HG03280 (cell line): ENCODE measurements at regions not wholly inside any gene's neighbourhood (a gene's known extent, or its start where the extent isn't known, plus 50 kb on each side); places are given as distances from the start of the nearest gene placed in this dataset.
A peak's percentile ranks its signal among the peaks of the same experiment; 100 is the strongest.

Experiments used
- ATAC-seq: cut with Tn5 transposase; IDR thresholded peaks from one replicate; pipeline ENCODE4 v1.9.1; 2021; ENCODE audit warnings: mild to moderate bottlenecking, moderate library complexity; ENCODE audit not compliant: unreplicated experiment

GRCh38 chr1:114314576-114314975 is 160.9 kb upstream of the SYT6 start:
- no peak for ATAC-seq

- no peak for ATAC-seq
Observed at GRCh38 chr1:114314098-114314497, 160.4 kb upstream of the SYT6 start.

- ATAC-seq, result no peak
Observed at GRCh38 chr1:114310695-114311271, 157.1 kb upstream of the SYT6 start.

GRCh38 chr1:114302821-114303220 is 149.2 kb upstream of the SYT6 start:
- no peak for ATAC-seq

- no peak for ATAC-seq
Observed at GRCh38 chr1:114299331-114299975, 145.8 kb upstream of the SYT6 start.

- no peak for ATAC-seq
Observed at GRCh38 chr1:114298008-114298407, 144.3 kb upstream of the SYT6 start.

- ATAC-seq, result no peak
Observed at GRCh38 chr1:114296413-114296812, 142.7 kb upstream of the SYT6 start.

- ATAC-seq, result no peak
Observed at GRCh38 chr1:114295321-114295720, 141.7 kb upstream of the SYT6 start.

GRCh38 chr1:114292835-114293234 is 139.2 kb upstream of the SYT6 start:
- ATAC-seq, result no peak

- no peak for ATAC-seq
Observed at GRCh38 chr1:114292194-114292593, 138.5 kb upstream of the SYT6 start.

- no peak for ATAC-seq
Observed at GRCh38 chr1:114290776-114291175, 137.1 kb upstream of the SYT6 start.

GRCh38 chr1:114290341-114290740 is 136.7 kb upstream of the SYT6 start:
- ATAC-seq, result no peak

GRCh38 chr1:114289824-114290223 is 136.2 kb upstream of the SYT6 start:
- no peak for ATAC-seq

GRCh38 chr1:114289306-114289705 is 135.6 kb upstream of the SYT6 start:
- no peak for ATAC-seq

GRCh38 chr1:114286960-114287359 is 133.3 kb upstream of the SYT6 start:
- no peak for ATAC-seq

- no peak for ATAC-seq
Observed at GRCh38 chr1:114286179-114286578, 132.5 kb upstream of the SYT6 start.

- peak; percentile 81 for ATAC-seq
Observed at GRCh38 chr1:114282751-114283403, 129.2 kb upstream of the SYT6 start.

- ATAC-seq, result no peak
Observed at GRCh38 chr1:114278911-114279310, 125.2 kb upstream of the SYT6 start.

- ATAC-seq, result no peak
Observed at GRCh38 chr1:114278430-114278829, 124.8 kb upstream of the SYT6 start.

- ATAC-seq, result no peak
Observed at GRCh38 chr1:114274621-114275317, 121.1 kb upstream of the SYT6 start.

GRCh38 chr1:114272593-114272992 is 118.9 kb upstream of the SYT6 start:
- no peak for ATAC-seq

GRCh38 chr1:114270718-114271117 is 117.0 kb upstream of the SYT6 start:
- no peak for ATAC-seq
